ENCODE measurements at regions not wholly inside any gene's neighbourhood (a gene's known extent, or its start where the extent isn't known, plus 50 kb on each side); places are given as distances from the start of the nearest gene placed in this dataset.
A peak's percentile ranks its signal among the peaks of the same experiment; 100 is the strongest.
"Not testable (repeated sequence)": the region's sequence is repeated elsewhere in the genome, so short reads cannot be mapped to it uniquely, and the experiment has no call there.

GRCh38 chrY:11769937-11770336 is 931.1 kb upstream of the USP9Y start:
- no peak for DNase-seq
- TF ChIP-seq, protein P1, sequence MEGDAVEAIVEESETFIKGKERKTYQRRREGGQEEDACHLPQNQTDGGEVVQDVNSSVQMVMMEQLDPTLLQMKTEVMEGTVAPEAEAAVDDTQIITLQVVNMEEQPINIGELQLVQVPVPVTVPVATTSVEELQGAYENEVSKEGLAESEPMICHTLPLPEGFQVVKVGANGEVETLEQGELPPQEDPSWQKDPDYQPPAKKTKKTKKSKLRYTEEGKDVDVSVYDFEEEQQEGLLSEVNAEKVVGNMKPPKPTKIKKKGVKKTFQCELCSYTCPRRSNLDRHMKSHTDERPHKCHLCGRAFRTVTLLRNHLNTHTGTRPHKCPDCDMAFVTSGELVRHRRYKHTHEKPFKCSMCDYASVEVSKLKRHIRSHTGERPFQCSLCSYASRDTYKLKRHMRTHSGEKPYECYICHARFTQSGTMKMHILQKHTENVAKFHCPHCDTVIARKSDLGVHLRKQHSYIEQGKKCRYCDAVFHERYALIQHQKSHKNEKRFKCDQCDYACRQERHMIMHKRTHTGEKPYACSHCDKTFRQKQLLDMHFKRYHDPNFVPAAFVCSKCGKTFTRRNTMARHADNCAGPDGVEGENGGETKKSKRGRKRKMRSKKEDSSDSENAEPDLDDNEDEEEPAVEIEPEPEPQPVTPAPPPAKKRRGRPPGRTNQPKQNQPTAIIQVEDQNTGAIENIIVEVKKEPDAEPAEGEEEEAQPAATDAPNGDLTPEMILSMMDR (IDR thresholded peaks at IDR 0.05): no peak
- H3K27me3 Mint-ChIP-seq (ENCODE audit: low read depth, poor library complexity): no peaks in the 10 kb centered on the region

DNA sequence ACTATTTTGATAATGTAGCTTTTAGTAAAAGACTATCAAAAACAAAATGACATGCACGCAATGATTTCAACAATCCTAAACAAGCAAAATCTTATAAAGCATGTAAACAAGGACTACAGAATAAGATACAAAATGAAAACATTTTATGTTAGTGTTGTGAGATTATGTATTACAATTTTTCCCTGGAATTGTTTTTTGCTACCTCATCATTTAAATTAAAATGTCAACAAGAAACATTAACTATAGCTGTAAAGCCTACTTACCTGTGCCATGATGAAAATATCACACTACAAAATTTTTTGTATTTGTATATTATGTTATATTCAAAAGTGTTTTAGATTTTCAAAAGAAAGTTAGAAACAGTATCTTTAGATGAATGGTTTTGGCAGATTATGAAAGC is 921.3 kb upstream of the USP9Y start:
- H3K36me3 Mint-ChIP-seq (ENCODE audit: low read depth); H3K27me3 Mint-ChIP-seq (ENCODE audit: low read depth, poor library complexity); H3K4me3 Mint-ChIP-seq; H3K27ac Mint-ChIP-seq; DNase-seq; H3K9me3 Mint-ChIP-seq; H3K4me1 Mint-ChIP-seq: not testable (repeated sequence)

More at GRCh38 chrY:11769937-11770336, 931.1 kb upstream of the USP9Y start:
- Mint-ChIP-seq H3K27ac (no peak overlapping the region), H3K36me3 (ENCODE audit: low read depth) (no peaks in the 10 kb centered on the region), H3K4me3 (no peak overlapping the region), H3K4me1 (no peaks in the 10 kb centered on the region), H3K9me3 (no peaks in the 10 kb centered on the region)

- not testable (repeated sequence) for H3K27me3 Mint-ChIP-seq (ENCODE audit: low read depth, poor library complexity); H3K4me3 Mint-ChIP-seq; H3K4me1 Mint-ChIP-seq; H3K36me3 Mint-ChIP-seq (ENCODE audit: low read depth); H3K27ac Mint-ChIP-seq; H3K9me3 Mint-ChIP-seq
- DNase-seq: peak; percentile 0
Measured at GRCh38 chrY:11789057-11789456, 912.0 kb upstream of the USP9Y start.

GRCh38 chrY:11823752-11824151 is 877.3 kb upstream of the USP9Y start:
- not testable (repeated sequence) for H3K4me1 Mint-ChIP-seq; DNase-seq; H3K36me3 Mint-ChIP-seq (ENCODE audit: low read depth); H3K9me3 Mint-ChIP-seq; H3K27ac Mint-ChIP-seq; H3K27me3 Mint-ChIP-seq (ENCODE audit: low read depth, poor library complexity); H3K4me3 Mint-ChIP-seq

DNA sequence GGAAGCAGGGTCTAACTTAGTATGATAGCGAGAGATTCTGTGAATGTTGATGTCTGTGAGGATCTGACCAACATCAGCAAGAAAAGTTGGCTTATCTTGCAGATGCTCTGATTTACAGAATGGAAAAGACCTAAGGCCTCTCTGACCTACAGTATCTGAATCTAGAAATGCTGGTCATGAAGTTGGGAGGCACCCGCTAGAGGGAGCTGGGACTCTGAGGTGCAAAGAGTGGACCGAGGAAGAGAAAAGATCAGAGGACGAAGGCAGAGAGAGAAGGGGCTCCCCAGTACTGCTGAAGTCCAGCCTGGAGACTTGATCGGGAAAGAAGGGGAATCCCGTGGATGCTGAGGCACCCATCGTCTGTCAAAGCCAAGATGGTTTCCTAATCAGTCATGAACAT is 866.8 kb upstream of the USP9Y start:
- H3K4me1 Mint-ChIP-seq; H3K27ac Mint-ChIP-seq; H3K4me3 Mint-ChIP-seq; H3K36me3 Mint-ChIP-seq (ENCODE audit: low read depth); H3K9me3 Mint-ChIP-seq; DNase-seq; H3K27me3 Mint-ChIP-seq (ENCODE audit: low read depth, poor library complexity): not testable (repeated sequence)
